ENCODE measurements at regions not wholly inside any gene's neighbourhood (a gene's known extent, or its start where the extent isn't known, plus 50 kb on each side); places are given as distances from the start of the nearest gene placed in this dataset.

DNA sequence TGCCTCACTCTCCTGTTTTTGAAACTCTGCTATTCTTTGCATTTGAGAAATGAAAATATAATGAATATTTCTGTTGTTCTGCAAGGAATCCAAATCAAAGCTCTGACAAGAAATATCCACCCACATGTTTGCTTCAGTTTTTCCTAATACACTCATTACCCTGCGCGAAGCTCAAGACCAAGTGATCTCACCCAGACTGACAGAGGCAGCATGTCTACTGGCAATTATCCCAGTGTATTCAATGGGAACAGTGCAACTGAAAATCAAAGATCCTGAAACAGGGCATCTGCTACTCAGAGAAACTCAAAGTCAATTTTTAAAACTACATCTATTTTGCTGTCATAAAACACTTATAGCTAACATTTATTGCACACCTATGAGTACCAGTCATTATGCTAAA lies 321.0 kb upstream of the LRRC7 start:
- TF ChIP-seq, protein P1, sequence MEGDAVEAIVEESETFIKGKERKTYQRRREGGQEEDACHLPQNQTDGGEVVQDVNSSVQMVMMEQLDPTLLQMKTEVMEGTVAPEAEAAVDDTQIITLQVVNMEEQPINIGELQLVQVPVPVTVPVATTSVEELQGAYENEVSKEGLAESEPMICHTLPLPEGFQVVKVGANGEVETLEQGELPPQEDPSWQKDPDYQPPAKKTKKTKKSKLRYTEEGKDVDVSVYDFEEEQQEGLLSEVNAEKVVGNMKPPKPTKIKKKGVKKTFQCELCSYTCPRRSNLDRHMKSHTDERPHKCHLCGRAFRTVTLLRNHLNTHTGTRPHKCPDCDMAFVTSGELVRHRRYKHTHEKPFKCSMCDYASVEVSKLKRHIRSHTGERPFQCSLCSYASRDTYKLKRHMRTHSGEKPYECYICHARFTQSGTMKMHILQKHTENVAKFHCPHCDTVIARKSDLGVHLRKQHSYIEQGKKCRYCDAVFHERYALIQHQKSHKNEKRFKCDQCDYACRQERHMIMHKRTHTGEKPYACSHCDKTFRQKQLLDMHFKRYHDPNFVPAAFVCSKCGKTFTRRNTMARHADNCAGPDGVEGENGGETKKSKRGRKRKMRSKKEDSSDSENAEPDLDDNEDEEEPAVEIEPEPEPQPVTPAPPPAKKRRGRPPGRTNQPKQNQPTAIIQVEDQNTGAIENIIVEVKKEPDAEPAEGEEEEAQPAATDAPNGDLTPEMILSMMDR (IDR thresholded peaks at IDR 0.05): no peak
- TF ChIP-seq EP300 (IDR thresholded peaks at IDR 0.05): no peak
